ENCODE measurements at regions not wholly inside any gene's neighbourhood (a gene's known extent, or its start where the extent isn't known, plus 50 kb on each side); places are given as distances from the start of the nearest gene placed in this dataset.
"Not testable (repeated sequence)": the region's sequence is repeated elsewhere in the genome, so short reads cannot be mapped to it uniquely, and the experiment has no call there.

- no peak for DNase-seq (ENCODE audit: low read depth)
Measured at GRCh38 chr22:22783575-22783974, 104.0 kb upstream of the IGLL5 start.

DNA sequence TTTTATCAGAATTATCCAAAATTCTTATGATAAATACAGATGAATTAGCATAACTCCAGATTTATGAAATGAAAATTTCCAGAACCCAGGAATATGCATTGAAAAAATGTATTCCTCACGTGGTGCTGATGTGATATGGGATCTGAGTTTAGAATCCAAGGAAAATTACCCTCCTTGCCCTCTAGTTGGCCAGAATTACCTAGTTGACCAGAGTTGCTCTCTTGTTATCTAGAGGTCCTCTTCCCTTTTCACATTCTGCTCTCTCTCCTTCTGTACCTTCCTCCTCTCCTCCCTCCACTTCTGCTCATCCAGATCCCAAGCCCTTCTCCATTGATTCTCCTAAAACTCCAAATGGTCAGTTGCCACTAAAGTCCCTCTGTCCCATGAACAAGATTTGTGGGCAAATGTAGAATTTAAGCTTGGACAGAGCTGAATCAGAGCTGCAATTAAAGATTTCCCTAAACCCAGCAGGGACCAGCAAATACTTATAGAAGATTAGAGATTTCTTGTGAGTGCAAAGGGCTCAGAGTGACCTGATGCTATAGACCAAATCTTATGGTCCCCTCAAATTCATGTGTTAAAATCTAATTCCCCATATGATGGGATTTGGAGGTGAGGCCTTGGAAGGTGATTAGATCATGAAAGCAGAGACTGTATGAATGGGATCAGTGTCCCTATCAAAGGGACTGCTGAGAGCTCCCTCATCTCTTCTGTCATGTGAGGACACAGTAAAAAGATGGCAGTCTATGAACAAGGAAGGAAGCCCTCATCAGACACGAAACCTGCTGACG is 103.2 kb upstream of the IGLL5 start:
- no peak for DNase-seq (ENCODE audit: low read depth)

DNA sequence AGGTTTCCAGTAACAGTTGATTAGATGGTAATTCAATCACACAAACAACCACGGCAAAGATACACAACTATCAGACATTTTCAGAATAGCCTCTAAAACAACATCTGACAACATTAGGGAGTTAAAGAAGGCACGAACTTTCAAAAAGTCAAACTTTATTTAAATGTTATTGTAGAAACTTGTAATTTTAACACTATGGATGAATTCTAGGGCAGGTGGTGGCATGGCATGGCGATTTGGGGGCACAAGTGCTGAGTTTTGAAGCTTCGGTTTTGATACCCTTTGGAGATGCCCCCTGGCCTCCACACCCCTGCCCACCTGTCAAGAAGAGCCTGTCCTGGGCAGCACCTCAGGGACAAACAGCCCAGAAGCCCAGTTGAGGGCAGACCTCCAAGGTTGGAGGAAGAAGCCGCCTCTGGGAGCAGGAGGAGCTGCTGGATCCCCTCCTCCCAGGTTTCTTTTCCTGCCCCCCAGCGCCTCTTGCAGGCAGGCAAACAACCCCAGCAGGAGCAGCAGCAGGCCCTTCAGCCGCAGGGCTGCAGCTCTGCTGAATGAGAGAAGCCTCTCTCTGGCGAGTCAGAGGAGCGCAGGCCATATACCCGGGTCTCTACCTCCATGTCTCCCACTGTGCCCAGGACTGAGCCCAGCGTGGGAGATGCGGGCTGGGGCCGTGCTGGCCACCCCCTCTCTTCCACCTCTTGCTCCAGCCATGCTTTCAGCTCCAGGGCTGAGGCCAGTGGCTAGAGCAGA is 102.1 kb upstream of the IGLL5 start:
- no peak for DNase-seq (ENCODE audit: low read depth)

DNA sequence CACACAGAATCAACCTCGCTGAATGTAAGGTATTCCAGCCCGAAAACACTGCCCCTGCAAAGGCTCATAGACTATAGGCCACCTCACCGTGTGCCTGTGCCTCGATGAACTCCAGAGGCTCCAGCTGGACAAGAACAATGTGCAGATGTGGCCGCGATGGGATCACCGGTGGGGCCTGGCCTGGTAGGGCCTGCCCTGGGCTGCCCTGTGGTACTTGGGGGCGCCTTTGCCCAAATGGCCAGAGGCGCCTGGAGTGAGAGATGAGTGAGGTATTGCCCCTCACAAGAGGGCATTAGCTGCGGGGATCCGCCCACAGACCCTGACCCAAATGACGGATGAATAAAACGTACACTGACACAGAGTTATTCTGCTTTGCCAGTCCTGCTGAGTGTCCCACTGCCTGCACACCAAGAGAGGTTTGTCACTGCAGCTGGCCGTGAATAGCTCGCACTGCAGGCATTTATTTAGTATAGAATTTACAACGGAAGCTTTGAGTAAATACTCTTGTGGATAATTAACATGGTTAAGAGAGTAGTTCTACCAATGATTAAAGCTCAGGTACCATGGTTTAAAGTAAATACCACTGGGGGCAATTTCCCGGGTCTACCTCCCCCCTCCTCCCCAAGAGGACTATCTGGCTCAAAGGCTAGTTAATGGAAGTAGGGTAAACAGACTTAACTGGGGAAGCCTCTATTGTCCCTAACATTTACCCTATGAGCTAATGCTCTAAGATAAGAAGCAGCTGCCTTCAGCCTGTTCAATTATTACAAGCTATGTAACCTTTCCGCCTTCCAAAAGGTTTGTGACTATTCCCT is 101.1 kb upstream of the IGLL5 start:
- no peak for DNase-seq (ENCODE audit: low read depth)

DNA sequence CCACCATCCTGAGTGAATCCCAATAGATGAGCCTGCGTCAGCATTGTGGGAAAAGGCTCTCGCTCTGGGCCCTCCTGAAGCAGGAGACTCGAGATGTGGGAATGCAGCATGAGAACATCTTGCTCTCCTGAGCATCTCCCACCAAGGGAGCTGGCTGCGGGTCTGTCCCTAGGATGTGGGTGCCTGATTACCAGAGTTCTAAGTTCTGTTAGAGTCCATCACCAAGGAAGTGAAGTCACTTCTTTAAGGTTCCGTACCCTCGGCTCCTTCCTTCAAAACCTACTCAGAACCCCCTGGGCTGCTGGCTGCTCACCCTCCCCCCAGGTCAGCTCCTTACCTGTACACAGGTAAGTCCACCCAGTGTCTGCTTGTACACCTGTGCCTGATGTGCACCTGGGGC is 100.5 kb upstream of the IGLL5 start:
- no peak for DNase-seq (ENCODE audit: low read depth)

DNA sequence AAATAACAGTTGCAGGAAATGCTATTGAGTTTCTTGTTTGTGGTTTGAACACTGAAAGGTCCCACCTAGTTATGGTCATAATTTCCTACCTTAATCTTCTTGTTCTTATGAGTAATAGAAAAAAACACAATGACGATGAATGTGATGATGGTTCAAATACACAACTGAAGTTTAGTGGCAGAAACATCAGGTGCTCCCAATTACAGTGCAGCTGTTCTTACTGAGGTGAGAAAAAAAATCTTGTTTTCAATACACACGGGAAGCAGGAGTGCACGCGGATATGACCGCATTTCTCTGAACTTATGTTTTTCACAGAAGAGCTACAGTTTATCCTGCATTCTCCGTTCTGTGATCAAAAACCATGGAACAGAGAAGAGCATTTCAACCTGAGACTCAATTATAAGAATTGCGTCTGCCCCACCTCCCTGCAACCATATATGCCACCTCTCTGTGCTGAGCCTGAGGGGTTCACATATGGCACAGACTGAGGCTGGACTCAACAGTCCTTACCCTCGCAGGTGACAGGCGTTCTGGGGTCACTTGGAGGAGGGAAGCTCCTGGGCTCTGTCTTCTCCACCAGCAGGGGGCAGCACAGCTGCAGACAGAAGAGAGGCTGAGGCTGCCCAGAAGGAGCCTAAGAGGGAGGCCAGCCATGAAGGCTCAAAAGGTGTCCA is 99.7 kb upstream of the IGLL5 start:
- peak; percentile 44 for DNase-seq (ENCODE audit: low read depth)

GRCh38 chr22:22788460-22789037 is 99.1 kb upstream of the IGLL5 start:
- no peak for DNase-seq (ENCODE audit: low read depth)

GRCh38 chr22:22789233-22789921 is 98.2 kb upstream of the IGLL5 start:
- no peak for DNase-seq (ENCODE audit: low read depth)

- DNase-seq (ENCODE audit: low read depth): no peak
Measured at GRCh38 chr22:22789922-22790845, 97.4 kb upstream of the IGLL5 start.

DNA sequence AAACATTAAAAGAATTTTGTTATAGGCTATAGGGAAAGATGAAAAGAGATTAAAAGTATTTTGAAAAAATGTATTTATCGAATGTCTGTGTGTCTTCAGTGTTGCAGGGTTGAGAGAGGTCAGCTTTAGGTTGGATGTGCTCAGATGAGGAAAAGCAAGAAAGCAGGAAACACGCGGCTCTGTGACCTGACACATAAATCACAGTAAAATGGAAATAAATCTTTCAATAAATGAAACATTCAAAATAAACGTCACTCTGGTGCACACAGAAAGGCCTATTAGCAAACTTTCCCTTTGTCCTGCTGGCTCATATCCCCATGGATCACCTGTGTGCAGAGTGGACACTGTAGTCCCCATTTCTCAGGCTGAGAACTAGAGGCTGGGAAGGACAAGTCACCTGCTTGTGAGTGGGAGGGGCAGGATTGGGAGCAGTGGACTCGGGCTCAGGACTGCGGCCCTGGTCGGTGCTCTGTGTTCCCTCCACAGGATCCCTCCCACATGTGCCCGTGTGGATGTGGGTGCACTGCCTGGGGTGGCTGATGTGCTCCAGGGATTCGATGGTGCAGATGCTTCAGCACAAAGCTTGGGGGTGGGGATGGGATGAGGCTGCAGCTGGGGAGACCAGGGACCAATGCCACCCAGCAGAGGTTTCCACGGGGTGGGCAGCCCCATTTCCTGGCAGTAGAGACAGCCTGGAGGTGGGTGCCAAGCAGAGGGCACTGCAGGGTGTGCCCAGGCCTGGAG is 96.0 kb upstream of the IGLL5 start:
- DNase-seq (ENCODE audit: low read depth): no peak

DNA sequence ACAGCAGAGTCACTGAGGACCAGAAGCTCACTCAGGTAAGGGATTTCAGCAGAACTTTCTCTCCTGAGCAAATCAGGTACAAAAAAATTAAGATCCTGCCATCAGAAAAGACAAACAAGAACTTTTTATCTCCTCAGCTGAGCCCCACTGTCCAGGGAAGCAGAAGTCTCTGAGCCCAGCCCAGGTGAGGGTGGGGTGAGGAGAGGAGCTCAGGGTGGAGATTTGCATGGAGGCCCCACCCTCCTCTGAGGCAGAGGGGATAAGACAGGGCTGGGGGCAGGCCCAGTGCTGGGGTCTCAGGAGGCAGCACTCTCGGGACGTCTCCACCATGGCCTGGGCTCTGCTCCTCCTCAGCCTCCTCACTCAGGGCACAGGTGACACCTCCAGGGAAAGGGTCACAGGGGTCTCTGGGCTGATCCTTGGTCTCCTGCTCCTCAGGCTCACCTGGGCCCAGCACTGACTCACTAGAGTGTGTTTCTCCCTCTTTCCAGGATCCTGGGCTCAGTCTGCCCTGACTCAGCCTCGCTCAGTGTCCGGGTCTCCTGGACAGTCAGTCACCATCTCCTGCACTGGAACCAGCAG is 95.3 kb upstream of the IGLL5 start:
- DNase-seq (ENCODE audit: low read depth): not testable (repeated sequence)

DNA sequence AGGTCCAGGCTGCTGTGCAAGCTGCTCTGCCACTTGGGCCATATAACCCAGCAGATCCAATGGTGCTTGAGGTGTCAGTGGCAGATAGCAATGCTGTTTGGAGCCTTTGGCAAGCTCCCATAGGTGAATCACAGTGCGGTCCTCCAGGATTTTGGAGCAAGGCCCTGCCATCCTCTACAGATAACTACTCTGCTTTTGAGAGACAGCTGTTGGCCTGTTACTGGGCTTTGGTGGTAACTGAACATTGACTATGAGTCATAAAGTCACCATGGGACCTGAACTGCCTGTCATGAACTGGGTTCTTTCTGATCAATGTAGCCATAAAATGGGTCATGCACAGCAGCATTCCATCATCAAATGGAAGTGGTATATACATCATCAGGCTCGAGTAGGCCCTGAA is 92.0 kb upstream of the IGLL5 start:
- DNase-seq (ENCODE audit: low read depth): not testable (repeated sequence)

GRCh38 chr22:22796724-22797123 is 90.9 kb upstream of the IGLL5 start:
- DNase-seq (ENCODE audit: low read depth): no peak

GRCh38 chr22:22798232-22798616 is 89.4 kb upstream of the IGLL5 start:
- no peak for DNase-seq (ENCODE audit: low read depth)

DNA sequence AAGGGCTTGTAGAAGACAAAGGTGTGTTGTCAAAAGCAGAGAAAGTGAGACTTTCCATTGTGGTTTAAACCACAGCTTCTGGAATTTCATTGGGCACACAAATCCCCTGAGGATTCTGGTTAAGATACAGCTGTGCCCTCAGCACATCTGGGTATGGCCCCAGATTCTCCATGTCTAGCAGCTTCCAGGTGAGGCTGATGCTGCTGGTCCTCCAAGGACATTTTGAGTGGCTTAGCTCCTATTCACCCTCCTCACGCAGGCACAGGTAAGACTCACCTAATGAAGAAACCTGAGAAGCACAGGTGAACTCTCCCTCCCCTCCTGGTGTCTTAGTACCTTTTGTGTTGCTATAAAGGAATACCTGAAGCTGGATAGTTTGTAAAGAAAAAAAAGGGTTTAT is 88.9 kb upstream of the IGLL5 start:
- DNase-seq (ENCODE audit: low read depth): no peak

GRCh38 chr22:22799561-22799960 is 88.1 kb upstream of the IGLL5 start:
- no peak for DNase-seq (ENCODE audit: low read depth)

GRCh38 chr22:22800716-22801115 is 86.9 kb upstream of the IGLL5 start:
- DNase-seq (ENCODE audit: low read depth): no peak

DNA sequence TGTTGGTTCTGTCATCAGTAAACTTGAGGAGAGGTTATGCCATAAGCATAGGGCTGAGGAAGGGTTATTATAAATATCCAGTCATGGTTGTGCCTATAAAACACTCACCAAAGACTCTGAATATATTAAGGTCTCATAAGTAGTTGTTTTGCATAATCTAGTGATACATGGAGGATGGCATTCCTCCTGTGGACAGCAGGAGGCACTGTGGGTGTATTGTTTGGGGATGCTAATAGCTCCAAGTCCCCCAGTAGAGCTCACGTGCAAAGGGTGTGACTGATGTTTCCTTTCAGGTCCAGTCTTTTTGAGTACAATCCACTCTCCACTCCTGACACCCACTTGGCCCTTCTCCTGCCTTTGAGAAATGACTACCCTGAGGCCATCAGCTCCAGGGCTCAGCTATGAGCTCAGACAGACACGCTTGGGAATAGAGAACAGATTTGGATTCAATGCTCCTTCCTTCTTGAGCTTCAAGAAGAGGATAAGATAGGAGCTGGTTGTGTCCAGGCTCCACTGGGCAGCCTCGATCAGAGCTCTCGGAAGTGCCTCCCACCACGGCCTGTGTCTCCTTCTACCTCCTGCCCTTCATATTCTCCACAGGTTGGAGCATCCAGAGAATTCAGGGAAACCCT is 85.2 kb upstream of the IGLL5 start:
- DNase-seq (ENCODE audit: low read depth): no peak

Measured in stimulated activated CD8-positive, alpha-beta memory T cell treated with anti-CD3 and anti-CD28 coated beads, Interleukin-15, amount 100 ng/mL, for 24 hours (primary cell).